ENCODE measurements at regions not wholly inside any gene's neighbourhood (a gene's known extent, or its start where the extent isn't known, plus 50 kb on each side); places are given as distances from the start of the nearest gene placed in this dataset.

- no peak for TF ChIP-seq CTCF (IDR thresholded peaks at IDR 0.05; ENCODE audit: insufficient read depth, low read length)
- TF ChIP-seq POLR2AphosphoS5 (IDR thresholded peaks at IDR 0.05; ENCODE audit: low read depth), result no peak
- no peak for TF ChIP-seq REST (IDR thresholded peaks at IDR 0.05; ENCODE audit: insufficient replicate concordance, low read depth)
- no peak for TF ChIP-seq GABPA (IDR thresholded peaks at IDR 0.05; ENCODE audit: low read depth)
These were observed 228.8 kb upstream of the P2RY1 start for GRCh38 chr3:152606146-152606545.
